DOHH2 (cell line): ENCODE measurements at regions not wholly inside any gene's neighbourhood (a gene's known extent, or its start where the extent isn't known, plus 50 kb on each side); places are given as distances from the start of the nearest gene placed in this dataset.

ENCODE experiments used
- EZH2phosphoT487 ChIP-seq: fragments of 200-600 bp; sonication (generic); IDR thresholded peaks from 2 replicates; pipeline ENCODE4 v1.6.1; 2017; ENCODE audit warnings: borderline replicate concordance, mild to moderate bottlenecking, antibody characterized with exemption, low read length, moderate library complexity, mixed read lengths
- TF ChIP-seq, protein P1 (sequence below): fragments of 200-600 bp; sonication (generic); IDR thresholded peaks from one replicate; pipeline ENCODE4 v1.5.1; 2014; ENCODE audit warnings: antibody characterized with exemption, mild to moderate bottlenecking, low read depth, low read length; ENCODE audit not compliant: poor library complexity, severe bottlenecking

DNA sequence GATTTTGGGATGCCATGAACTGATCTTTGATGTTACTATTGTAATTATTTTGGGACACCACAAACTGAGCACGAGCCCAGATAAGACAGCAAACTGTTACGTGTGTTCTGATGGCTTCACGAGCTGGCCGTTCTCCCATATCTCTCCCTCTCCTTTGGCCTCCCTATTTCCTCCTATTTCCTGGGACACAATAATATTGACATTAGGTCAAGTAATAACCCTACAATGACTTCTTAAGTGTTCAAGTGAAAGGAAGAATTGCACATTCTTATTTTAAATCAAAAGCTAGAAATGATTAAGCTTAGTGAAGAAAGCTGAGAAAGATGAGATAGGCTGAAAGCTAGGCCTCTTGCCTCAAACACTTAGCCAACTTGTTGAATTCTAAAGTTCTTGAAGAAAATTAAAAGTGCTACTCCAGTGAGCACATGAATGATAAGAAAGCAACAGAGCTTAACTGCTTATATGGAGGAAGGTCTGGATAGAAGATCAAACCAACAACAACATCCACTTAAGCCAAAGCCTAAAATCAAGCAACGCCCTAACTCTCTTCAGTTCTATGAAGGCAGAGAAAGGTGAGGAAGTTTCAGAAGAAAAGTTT is 247.1 kb downstream of the LRRC70 start:
- TF ChIP-seq, protein P1, sequence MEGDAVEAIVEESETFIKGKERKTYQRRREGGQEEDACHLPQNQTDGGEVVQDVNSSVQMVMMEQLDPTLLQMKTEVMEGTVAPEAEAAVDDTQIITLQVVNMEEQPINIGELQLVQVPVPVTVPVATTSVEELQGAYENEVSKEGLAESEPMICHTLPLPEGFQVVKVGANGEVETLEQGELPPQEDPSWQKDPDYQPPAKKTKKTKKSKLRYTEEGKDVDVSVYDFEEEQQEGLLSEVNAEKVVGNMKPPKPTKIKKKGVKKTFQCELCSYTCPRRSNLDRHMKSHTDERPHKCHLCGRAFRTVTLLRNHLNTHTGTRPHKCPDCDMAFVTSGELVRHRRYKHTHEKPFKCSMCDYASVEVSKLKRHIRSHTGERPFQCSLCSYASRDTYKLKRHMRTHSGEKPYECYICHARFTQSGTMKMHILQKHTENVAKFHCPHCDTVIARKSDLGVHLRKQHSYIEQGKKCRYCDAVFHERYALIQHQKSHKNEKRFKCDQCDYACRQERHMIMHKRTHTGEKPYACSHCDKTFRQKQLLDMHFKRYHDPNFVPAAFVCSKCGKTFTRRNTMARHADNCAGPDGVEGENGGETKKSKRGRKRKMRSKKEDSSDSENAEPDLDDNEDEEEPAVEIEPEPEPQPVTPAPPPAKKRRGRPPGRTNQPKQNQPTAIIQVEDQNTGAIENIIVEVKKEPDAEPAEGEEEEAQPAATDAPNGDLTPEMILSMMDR = no peak
- no peak for TF ChIP-seq EZH2phosphoT487
